Tongue (tissue), 1 donor: ENCODE measurements at regions not wholly inside any gene's neighbourhood (a gene's known extent, or its start where the extent isn't known, plus 50 kb on each side); places are given as distances from the start of the nearest gene placed in this dataset.

Experiments used
- DNase-seq: peaks from one replicate; pipeline ENCODE4 v3.0.0-alpha.2; 2015

- DNase-seq: no peak
Observed at GRCh38 chr2:217108086-217108485, 248.2 kb upstream of the TNP1 start.

GRCh38 chr2:217107480-217107879 lies 247.6 kb upstream of the TNP1 start:
- DNase-seq: no peak

GRCh38 chr2:217106650-217107014 lies 246.8 kb upstream of the TNP1 start:
- DNase-seq: no peak

- no peak for DNase-seq
Observed at GRCh38 chr2:217105733-217106649, 246.1 kb upstream of the TNP1 start.

- no peak for DNase-seq
Observed at GRCh38 chr2:217103752-217104545, 244.1 kb upstream of the TNP1 start.

GRCh38 chr2:217102956-217103355 lies 243.1 kb upstream of the TNP1 start:
- DNase-seq: no peak

GRCh38 chr2:217101972-217102371 lies 242.1 kb upstream of the TNP1 start:
- no peak for DNase-seq

DNA sequence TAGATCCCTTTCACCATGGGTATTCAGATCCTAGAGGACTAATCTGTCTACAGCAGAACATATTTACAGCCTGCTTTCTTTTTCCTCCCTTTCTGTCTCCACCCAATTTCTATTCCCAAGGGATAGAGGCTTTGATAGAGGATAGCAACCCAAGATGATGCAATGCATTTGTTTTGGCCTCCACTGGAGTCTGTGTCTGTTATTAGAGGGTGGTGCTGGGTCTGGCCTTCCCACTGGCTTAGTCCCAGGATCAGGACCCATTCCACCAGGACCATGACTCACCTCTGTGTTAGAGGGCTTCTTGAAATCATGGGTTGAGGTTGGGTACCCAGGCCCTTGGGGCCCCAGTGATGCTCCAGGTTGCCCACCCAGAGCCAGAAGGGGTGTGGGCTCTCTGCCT lies 239.7 kb upstream of the TNP1 start:
- no peak for DNase-seq

- DNase-seq: no peak
Observed at GRCh38 chr2:217098435-217098834, 238.6 kb upstream of the TNP1 start.

DNA sequence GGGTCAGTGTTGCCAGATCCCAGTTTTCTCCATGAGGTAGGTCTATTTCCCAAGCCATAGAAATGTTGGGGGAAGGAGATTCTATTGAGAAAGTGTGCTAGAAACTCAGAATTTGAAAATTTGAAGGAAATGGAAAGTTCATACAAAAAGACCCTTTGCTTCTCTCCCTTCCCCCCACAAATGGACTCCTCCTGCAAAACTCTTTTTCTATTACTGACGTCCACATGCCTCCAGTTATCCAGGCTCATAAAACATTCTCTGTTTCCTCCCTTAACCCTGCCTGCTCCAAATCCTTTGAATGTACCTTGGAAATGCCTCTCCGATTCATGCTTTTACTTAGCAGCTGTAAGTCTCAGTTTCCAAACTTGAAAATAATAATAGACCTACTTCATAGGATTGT lies 237.5 kb upstream of the TNP1 start:
- no peak for DNase-seq

- no peak for DNase-seq
Observed at GRCh38 chr2:217096474-217097225, 236.8 kb upstream of the TNP1 start.

- no peak for DNase-seq
Observed at GRCh38 chr2:217095511-217096205, 235.8 kb upstream of the TNP1 start.

DNA sequence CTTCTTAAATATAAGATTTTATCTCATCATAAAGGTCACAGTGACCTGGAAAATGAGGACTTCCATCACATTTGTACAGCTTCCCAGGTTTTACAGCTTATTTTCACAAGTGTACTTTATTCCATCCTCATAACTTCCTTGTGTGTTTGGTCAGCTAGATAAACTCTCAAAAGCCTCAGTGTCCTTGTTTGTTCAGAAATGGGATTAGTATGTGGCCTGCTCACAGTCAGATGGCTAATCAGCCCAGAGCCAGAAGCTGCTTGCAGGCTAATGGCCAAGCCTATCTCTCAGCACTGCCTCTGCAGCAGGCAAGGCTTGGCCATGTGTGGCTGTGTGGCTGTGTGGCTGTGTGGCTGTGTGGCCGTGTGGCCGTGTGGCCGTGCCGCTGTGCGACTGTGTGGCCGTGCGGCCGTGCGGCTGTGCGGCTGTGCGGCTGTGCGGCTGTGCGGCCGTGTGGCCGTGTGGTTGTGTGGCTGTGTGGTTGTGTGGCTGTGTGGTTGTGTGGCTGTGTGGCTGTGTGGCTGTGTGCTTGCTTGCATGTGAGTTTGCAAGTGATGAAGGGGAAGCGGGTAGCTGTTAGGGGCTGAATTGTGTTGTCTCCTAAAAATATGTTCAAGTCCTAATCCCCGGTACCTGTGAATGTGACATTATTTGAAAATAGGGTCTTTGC lies 233.0 kb upstream of the TNP1 start:
- DNase-seq: no peak

GRCh38 chr2:217091531-217091930 lies 231.7 kb upstream of the TNP1 start:
- no peak for DNase-seq

DNA sequence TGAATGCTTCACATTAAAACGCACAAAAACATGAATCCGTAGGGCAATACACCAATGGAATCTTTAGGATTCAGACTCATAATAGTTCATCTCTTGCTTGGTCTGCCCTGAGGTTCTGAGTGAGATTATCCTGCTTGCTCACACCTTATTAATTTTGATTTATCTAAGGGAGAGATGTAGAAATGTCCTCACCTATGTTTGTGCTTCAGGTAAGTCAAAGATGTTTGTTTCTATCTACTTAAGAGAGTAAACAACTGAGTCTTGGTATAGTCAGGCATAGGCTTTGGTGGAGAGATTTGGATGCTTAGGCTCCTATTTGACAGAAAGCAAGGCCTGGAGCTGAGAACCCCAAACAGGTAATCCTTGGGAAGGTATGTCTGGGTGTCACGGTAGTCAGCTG lies 231.0 kb upstream of the TNP1 start:
- DNase-seq: no peak

DNA sequence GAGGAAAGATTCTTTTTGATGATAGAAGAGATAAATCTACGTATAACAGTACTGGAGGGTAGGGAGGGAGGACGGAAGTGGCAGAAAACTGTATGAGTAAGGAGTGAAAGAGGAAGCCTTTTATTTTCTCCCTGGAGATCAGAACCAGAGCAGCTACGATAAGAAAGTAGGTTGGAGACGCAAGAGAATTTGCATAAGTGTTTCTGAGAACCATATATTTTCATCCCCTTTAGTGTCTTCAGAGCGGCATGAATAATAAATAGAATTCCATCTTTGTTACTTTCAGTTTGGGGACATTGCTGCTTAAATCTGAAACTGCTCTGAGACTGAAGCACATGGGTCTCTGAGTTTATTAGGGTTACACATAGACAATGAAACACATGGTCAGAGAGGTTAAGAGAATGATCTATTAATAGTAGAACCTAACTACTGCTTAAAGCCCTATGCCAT lies 230.2 kb upstream of the TNP1 start:
- DNase-seq: no peak

GRCh38 chr2:217086718-217087117 lies 226.9 kb upstream of the TNP1 start:
- DNase-seq: no peak

GRCh38 chr2:217086038-217086522 lies 226.2 kb upstream of the TNP1 start:
- no peak for DNase-seq

DNA sequence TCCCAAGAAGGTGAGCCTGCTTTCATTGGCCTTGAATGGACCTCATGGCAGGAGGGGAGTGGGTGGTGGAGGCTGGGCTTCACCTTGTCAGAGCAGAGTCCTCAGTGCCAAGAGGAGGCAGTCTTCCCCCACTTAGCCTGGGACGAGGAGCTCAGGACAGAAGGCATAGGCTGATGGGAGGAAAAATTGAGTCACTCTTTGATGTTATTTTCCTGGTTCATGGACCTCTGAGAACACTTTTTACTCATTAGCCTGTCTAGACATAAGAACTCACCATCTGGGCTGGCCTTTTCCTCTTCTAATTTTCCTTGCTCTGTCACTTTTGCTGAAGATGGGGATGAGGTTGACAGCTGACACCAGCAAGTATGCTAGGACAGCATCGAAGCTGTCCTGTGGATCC lies 225.7 kb upstream of the TNP1 start:
- no peak for DNase-seq

GRCh38 chr2:217081799-217082198 lies 221.9 kb upstream of the TNP1 start:
- DNase-seq: no peak

GRCh38 chr2:217079165-217079564 lies 219.3 kb upstream of the TNP1 start:
- DNase-seq: no peak
